H9 (cell line): ENCODE measurements at regions not wholly inside any gene's neighbourhood (a gene's known extent, or its start where the extent isn't known, plus 50 kb on each side); places are given as distances from the start of the nearest gene placed in this dataset.

Experiments
- DNase-seq: peaks from one replicate; pipeline ENCODE4 v3.0.0-alpha.2; 2017
- H2AFZ ChIP-seq: one replicate; pipeline ENCODE4 v1.6.1; 2013; ENCODE audit warnings: mild to moderate bottlenecking, low read length, control low read depth, moderate library complexity
- H2AK5ac ChIP-seq: 2 replicates; pipeline ENCODE4 v1.6.1; 2013; ENCODE audit warnings: low read length, control low read depth, mixed read lengths; ENCODE audit not compliant: insufficient read length
- H2BK120ac ChIP-seq: one replicate; pipeline ENCODE4 v1.6.1; 2013; ENCODE audit warnings: low read depth, mild to moderate bottlenecking, low read length, control low read depth, inconsistent platforms; ENCODE audit not compliant: poor library complexity, severe bottlenecking
- H2BK12ac ChIP-seq: 2 replicates; pipeline ENCODE4 v1.6.1; 2013; ENCODE audit warnings: low read length, control low read depth, mixed read lengths, low read depth; ENCODE audit not compliant: insufficient read length
- H2BK15ac ChIP-seq: 2 replicates; pipeline ENCODE4 v1.6.1; 2013; ENCODE audit warnings: low read depth, low read length, control low read depth
- H2BK20ac ChIP-seq: one replicate; pipeline ENCODE4 v1.6.1; 2013; ENCODE audit warnings: low read depth, mild to moderate bottlenecking, low read length, control low read depth, inconsistent platforms; ENCODE audit not compliant: poor library complexity, severe bottlenecking
- H2BK5ac ChIP-seq: 2 replicates; pipeline ENCODE4 v1.6.1; 2013; ENCODE audit warnings: low read length, control low read depth, mixed read lengths; ENCODE audit not compliant: insufficient read length
- H3K14ac ChIP-seq: 2 replicates; pipeline ENCODE4 v1.6.1; 2013; ENCODE audit warnings: low read length, control low read depth; ENCODE audit not compliant: insufficient read depth
- H3K18ac ChIP-seq: 2 replicates; pipeline ENCODE4 v1.6.1; 2013; ENCODE audit warnings: low read depth, mild to moderate bottlenecking, mixed read lengths, low read length, control low read depth; ENCODE audit not compliant: insufficient read length
- H3K23ac ChIP-seq: 2 replicates; pipeline ENCODE4 v1.6.1; 2013; ENCODE audit warnings: low read length, control low read depth, mixed read lengths, low read depth; ENCODE audit not compliant: insufficient read length
- H3K23me2 ChIP-seq: 2 replicates; pipeline ENCODE4 v1.6.1; 2013; ENCODE audit warnings: low read depth, mild to moderate bottlenecking, mixed read lengths, low read length, control low read depth; ENCODE audit not compliant: insufficient read length, poor library complexity, severe bottlenecking
- H3K27ac ChIP-seq: 2 replicates; pipeline ENCODE4 v1.5.1; 2013; ENCODE audit warnings: low read length, control low read depth, mixed read lengths, low read depth; ENCODE audit not compliant: insufficient read length
- H3K27me3 ChIP-seq: 2 replicates; pipeline ENCODE4 v1.6.1; 2013; ENCODE audit warnings: low read length, control low read depth, inconsistent platforms; ENCODE audit not compliant: insufficient read depth
- H3K4ac ChIP-seq: 2 replicates; pipeline ENCODE4 v1.6.1; 2013; ENCODE audit warnings: low read depth, mild to moderate bottlenecking, control low read depth, inconsistent platforms, low read length, moderate library complexity
- H3K4me1 ChIP-seq: 2 replicates; pipeline ENCODE4 v1.6.1; 2013; ENCODE audit warnings: low read length, control low read depth, inconsistent platforms; ENCODE audit not compliant: insufficient read depth
- H3K4me2 ChIP-seq: 2 replicates; pipeline ENCODE4 v1.6.1; 2013; ENCODE audit warnings: low read length, control low read depth, mixed read lengths; ENCODE audit not compliant: insufficient read length, insufficient read depth
- H3K56ac ChIP-seq: 2 replicates; pipeline ENCODE4 v1.6.1; 2013; ENCODE audit warnings: low read depth, mild to moderate bottlenecking, mixed read lengths, low read length, control low read depth; ENCODE audit not compliant: insufficient read length
- H3K79me1 ChIP-seq: 2 replicates; pipeline ENCODE4 v1.6.1; 2013; ENCODE audit warnings: low read depth, mild to moderate bottlenecking, moderate library complexity, low read length, control low read depth, inconsistent platforms; ENCODE audit not compliant: insufficient read depth, poor library complexity, severe bottlenecking
- H3K79me2 ChIP-seq: 2 replicates; pipeline ENCODE4 v1.6.1; 2013; ENCODE audit warnings: low read length, control low read depth, inconsistent platforms; ENCODE audit not compliant: insufficient read depth
- H3K9ac ChIP-seq: 2 replicates; pipeline ENCODE4 v1.6.1; 2013; ENCODE audit warnings: low read length, control low read depth, mixed read lengths; ENCODE audit not compliant: insufficient read length; ENCODE audit errors: extremely low read depth
- H3K9me3 ChIP-seq: one replicate; pipeline ENCODE4 v1.6.1; 2013; ENCODE audit warnings: low read depth, low read length, inconsistent platforms; ENCODE audit not compliant: control insufficient read depth
- H3T11ph ChIP-seq: one replicate; pipeline ENCODE4 v1.6.1; 2013; ENCODE audit warnings: mild to moderate bottlenecking, low read length, control low read depth, inconsistent platforms
- H4K20me1 ChIP-seq: one replicate; pipeline ENCODE4 v1.6.1; 2013; ENCODE audit not compliant: control insufficient read depth, insufficient read length, insufficient read depth
- H4K5ac ChIP-seq: 2 replicates; pipeline ENCODE4 v1.6.1; 2013; ENCODE audit warnings: low read depth, mild to moderate bottlenecking, mixed read lengths, low read length, control low read depth; ENCODE audit not compliant: insufficient read length
- H4K8ac ChIP-seq: replicated peaks from 2 replicates; pipeline ENCODE4 v1.6.1; 2013; ENCODE audit warnings: low read length, control low read depth, mixed read lengths, low read depth; ENCODE audit not compliant: insufficient read length
- H4K91ac ChIP-seq: 2 replicates; pipeline ENCODE4 v1.6.1; 2013; ENCODE audit warnings: low read depth, mild to moderate bottlenecking, moderate library complexity, mixed read lengths, low read length, control low read depth; ENCODE audit not compliant: insufficient read length
- H3K27ac Mint-ChIP-seq, 3 experiments: 2 replicates in 2 of 3; 3 replicates in 1 of 3; pipeline ENCODE4 v1.8.0; 2020 to 2021; ENCODE audit warnings: mixed read lengths in 3 of 3, mild to moderate bottlenecking in 1 of 3, moderate library complexity in 1 of 3
- H3K27me3 Mint-ChIP-seq: 2 replicates; pipeline ENCODE4 v1.8.0; 2021; ENCODE audit warnings: low read depth, mild to moderate bottlenecking, moderate library complexity, mixed read lengths
- H3K36me3 Mint-ChIP-seq, 3 experiments: 2 replicates in 2 of 3; 3 replicates in 1 of 3; pipeline ENCODE4 v1.8.0; 2020 to 2021; ENCODE audit warnings: low read depth in 3 of 3, mixed read lengths in 3 of 3; ENCODE audit not compliant: insufficient read depth in 1 of 3
- H3K4me1 Mint-ChIP-seq, 2 experiments: 2 replicates each; pipeline ENCODE4 v1.8.0; 2020; ENCODE audit warnings: mixed read lengths in 2 of 2
- H3K4me3 Mint-ChIP-seq, 2 experiments: 2 replicates in 1 of 2; 3 replicates in 1 of 2; pipeline ENCODE4 v1.8.0; 2020 to 2021; ENCODE audit warnings: mild to moderate bottlenecking in 2 of 2, mixed read lengths in 2 of 2, moderate library complexity in 1 of 2
- H3K9me3 Mint-ChIP-seq, 2 experiments: 2 replicates in 1 of 2; 3 replicates in 1 of 2; pipeline ENCODE4 v1.8.0; 2020; ENCODE audit warnings: mild to moderate bottlenecking in 2 of 2, mixed read lengths in 2 of 2, moderate library complexity in 1 of 2
- WGBS: extraction: QIAGEN DNeasy Blood & Tissue Kit; methylation state at CpG from one replicate; pipeline ENCODE4 v1.1.7; 2013; ENCODE audit warnings: missing lambda C conversion rate, low lambda C conversion rate, mixed read lengths; ENCODE audit not compliant: insufficient read length; ENCODE audit errors: extremely low coverage; 5-methylcytosine and 5-hydroxymethylcytosine counted together
- TF ChIP-seq, protein P1 (sequence below): fragments of 200-600 bp; sonication (generic); conservative IDR thresholded peaks from 3 replicates; pipeline ENCODE4 v1.8.0; 2021; ENCODE audit warnings: antibody characterized with exemption, mild to moderate bottlenecking

DNA sequence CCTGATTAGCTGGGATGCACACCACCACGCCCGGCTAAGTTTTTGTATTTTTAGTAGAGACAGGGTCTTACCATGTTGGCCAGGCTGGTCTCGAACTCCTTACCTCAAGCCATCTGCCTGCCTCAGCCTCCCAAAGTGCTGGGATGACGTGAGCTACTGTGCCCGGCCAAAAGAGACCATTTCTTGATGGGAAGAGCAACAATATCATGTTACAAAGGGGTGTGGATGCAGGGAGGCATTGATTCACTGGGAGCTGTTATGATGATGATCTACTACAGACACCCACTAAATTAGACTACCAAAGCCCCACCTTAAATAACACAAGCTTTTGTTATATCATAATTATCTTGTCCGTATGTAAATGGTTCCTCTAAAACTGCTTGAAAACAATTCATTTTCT lies 81.4 kb upstream of the PSMD7 start:
- Histone ChIP-seq H3K23me2 (no peaks in the 10 kb centered on the region), H3K4ac (no peak overlapping the region), H2AK5ac (no peak overlapping the region), H2BK15ac (no peak overlapping the region), H3K14ac (no peak overlapping the region), H4K91ac (no peak overlapping the region), H3K4me1 (no peaks in the 10 kb centered on the region), H3K79me1 (no peaks in the 10 kb centered on the region), H3K9ac (no peak overlapping the region), H2BK120ac (no peak overlapping the region), H2BK12ac (no peak overlapping the region), H4K20me1 (no peaks in the 10 kb centered on the region), H3K27ac (no peak overlapping the region), H3K27me3 (no peaks in the 10 kb centered on the region), H3K56ac (no peak overlapping the region), H3K9me3 (no peaks in the 10 kb centered on the region), H2BK20ac (no peak overlapping the region), H2AFZ (no peak overlapping the region), H2BK5ac (no peak overlapping the region), H3K23ac (no peak overlapping the region), H3K79me2 (no peaks in the 10 kb centered on the region), H3T11ph (no peak overlapping the region), H3K18ac (no peak overlapping the region), H3K4me2 (no peak overlapping the region), H4K5ac (no peak overlapping the region), H4K8ac (no peak overlapping the region)
- no peaks in the 10 kb centered on the region; a peak in 1 of 7 replicates for H3K36me3 Mint-ChIP-seq
- no CpG with 5 or more reads among the region's 6 CpGs for WGBS
- no peaks in the 10 kb centered on the region; the same call in 1 of the 2 replicates for H3K27me3 Mint-ChIP-seq
- H3K4me1 Mint-ChIP-seq = no peaks in the 10 kb centered on the region
- no peak overlapping the region for H3K27ac Mint-ChIP-seq
- no peak for DNase-seq
- no peaks in the 10 kb centered on the region for H3K9me3 Mint-ChIP-seq
- TF ChIP-seq, protein P1, sequence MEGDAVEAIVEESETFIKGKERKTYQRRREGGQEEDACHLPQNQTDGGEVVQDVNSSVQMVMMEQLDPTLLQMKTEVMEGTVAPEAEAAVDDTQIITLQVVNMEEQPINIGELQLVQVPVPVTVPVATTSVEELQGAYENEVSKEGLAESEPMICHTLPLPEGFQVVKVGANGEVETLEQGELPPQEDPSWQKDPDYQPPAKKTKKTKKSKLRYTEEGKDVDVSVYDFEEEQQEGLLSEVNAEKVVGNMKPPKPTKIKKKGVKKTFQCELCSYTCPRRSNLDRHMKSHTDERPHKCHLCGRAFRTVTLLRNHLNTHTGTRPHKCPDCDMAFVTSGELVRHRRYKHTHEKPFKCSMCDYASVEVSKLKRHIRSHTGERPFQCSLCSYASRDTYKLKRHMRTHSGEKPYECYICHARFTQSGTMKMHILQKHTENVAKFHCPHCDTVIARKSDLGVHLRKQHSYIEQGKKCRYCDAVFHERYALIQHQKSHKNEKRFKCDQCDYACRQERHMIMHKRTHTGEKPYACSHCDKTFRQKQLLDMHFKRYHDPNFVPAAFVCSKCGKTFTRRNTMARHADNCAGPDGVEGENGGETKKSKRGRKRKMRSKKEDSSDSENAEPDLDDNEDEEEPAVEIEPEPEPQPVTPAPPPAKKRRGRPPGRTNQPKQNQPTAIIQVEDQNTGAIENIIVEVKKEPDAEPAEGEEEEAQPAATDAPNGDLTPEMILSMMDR = no peak
- no peak overlapping the region for H3K4me3 Mint-ChIP-seq
